SK-N-SH (cell line): ENCODE measurements at regions not wholly inside any gene's neighbourhood (a gene's known extent, or its start where the extent isn't known, plus 50 kb on each side); places are given as distances from the start of the nearest gene placed in this dataset.

Experiments
- CTCF ChIA-PET: fragments of 300-600, 350-600 bp; formaldehyde crosslinking; extraction: SDS; loops from one replicate; lab custom pipeline; 2021; lab: Yijun Ruan, JAX
- POLR2A ChIA-PET: fragments of 350-600 bp; sonication (Branson Sonifier 250); formaldehyde crosslinking; extraction: SDS; loops from one replicate; lab custom pipeline; 2020; ENCODE audit warnings: antibody characterized with exemption, inconsistent platforms; lab: Yijun Ruan, JAX
- DNase-seq: peaks from one replicate; pipeline ENCODE4 v3.0.0; 2012
- H2AFZ ChIP-seq: fragments of 200-600 bp; sonication (generic); 2 replicates; pipeline ENCODE4 v1.8.1; 2016; ENCODE audit warnings: antibody characterized with exemption, mild to moderate bottlenecking, low read depth
- H3F3A ChIP-seq: fragments of 200-600 bp; sonication (generic); replicated peaks from 2 replicates; pipeline ENCODE3; 2016; ENCODE audit warnings: antibody characterized with exemption, mild to moderate bottlenecking; ENCODE audit not compliant: insufficient read depth
- H3K27ac ChIP-seq, 2 experiments: fragments of 200-500 bp in 1 of 2; fragments of 200-600 bp in 1 of 2; sonication (Bioruptor generic) in 1 of 2; sonication (generic), shearing (Covaris generic) in 1 of 2; 2 replicates each; pipeline versions ENCODE4 v1.5.1 to v1.6.1; 2014 to 2016; ENCODE audit warnings: low read depth in 2 of 2, inconsistent platforms in 1 of 2, low read length in 1 of 2, mild to moderate bottlenecking in 1 of 2, mixed read lengths in 1 of 2
- H3K27me3 ChIP-seq: fragments of 200-600 bp; sonication (generic), shearing (Covaris generic); 2 replicates; pipeline ENCODE4 v1.6.1; 2016; ENCODE audit warnings: mixed run types; ENCODE audit not compliant: insufficient read depth
- H3K36me3 ChIP-seq, 2 experiments: fragments of 200-500 bp in 1 of 2; fragments of 200-600 bp in 1 of 2; sonication (Bioruptor generic) in 1 of 2; sonication (generic) in 1 of 2; replicated peaks in 1 of 2; 2 replicates each; pipeline versions ENCODE3 to v1.5.1; 2014 to 2016; ENCODE audit warnings: low read length in 1 of 2, mild to moderate bottlenecking in 1 of 2; ENCODE audit not compliant: insufficient read depth in 2 of 2, control insufficient read depth in 1 of 2
- H3K4me1 ChIP-seq, 2 experiments: fragments of 200-500 bp in 1 of 2; fragments of 200-600 bp in 1 of 2; sonication (Bioruptor generic) in 1 of 2; sonication (generic), shearing (Covaris generic) in 1 of 2; 2 replicates each; pipeline versions ENCODE4 v1.5.1 to v1.6.1; 2014 to 2016; ENCODE audit warnings: low read depth in 1 of 2, low read length in 1 of 2, mixed run types in 1 of 2; ENCODE audit not compliant: insufficient read depth in 2 of 2, control insufficient read depth in 1 of 2
- H3K4me2 ChIP-seq: fragments of 200-600 bp; sonication (generic), shearing (Covaris generic); 2 replicates; pipeline ENCODE4 v1.6.1; 2017; ENCODE audit warnings: mixed run types
- H3K4me3 ChIP-seq, 2 experiments: fragments of 200-500 bp in 1 of 2; fragments of 200-600 bp in 1 of 2; sonication (Bioruptor generic) in 1 of 2; sonication (generic), shearing (Covaris generic) in 1 of 2; 2 replicates each; pipeline versions ENCODE4 v1.5.1 to v1.8.1; 2014 to 2016; ENCODE audit warnings: low read depth in 2 of 2, inconsistent platforms in 1 of 2, low read length in 1 of 2, mild to moderate bottlenecking in 1 of 2, mixed read lengths in 1 of 2, moderate library complexity in 1 of 2
- H3K79me2 ChIP-seq: fragments of 200-600 bp; sonication (generic); 2 replicates; pipeline ENCODE4 v1.8.1; 2017; ENCODE audit warnings: mild to moderate bottlenecking; ENCODE audit not compliant: insufficient read depth
- H3K9ac ChIP-seq: fragments of 200-600 bp; sonication (generic); 2 replicates; pipeline ENCODE4 v1.6.1; 2017; ENCODE audit warnings: mixed run types
- H3K9me2 ChIP-seq: fragments of 200-600 bp; sonication (generic); 2 replicates; pipeline ENCODE4 v1.6.1; 2017; ENCODE audit warnings: mixed run types
- H3K9me3 ChIP-seq: fragments of 200-600 bp; sonication (generic); 2 replicates; pipeline ENCODE4 v1.6.1; 2017; ENCODE audit warnings: mixed run types, mild to moderate bottlenecking, moderate library complexity
- H4K20me1 ChIP-seq: fragments of 200-600 bp; sonication (generic); 2 replicates; pipeline ENCODE4 v1.6.1; 2017; ENCODE audit warnings: mild to moderate bottlenecking, mixed run types; ENCODE audit not compliant: insufficient read depth
- CHD2 ChIP-seq: fragments of 150-350 bp; IDR thresholded peaks from 2 replicates; pipeline ENCODE4 v1.6.1; 2018; ENCODE audit warnings: low read length; ENCODE audit not compliant: partially characterized antibody
- CTCF ChIP-seq: fragments of 200-600 bp; sonication (generic); IDR thresholded peaks from 2 replicates; pipeline ENCODE4 v1.6.1; 2017; ENCODE audit warnings: antibody characterized with exemption, mild to moderate bottlenecking, moderate library complexity
- ELF1 ChIP-seq: IDR thresholded peaks from 2 replicates; pipeline ENCODE4 v1.4.0; 2012
- EP300 ChIP-seq, 2 experiments: IDR thresholded peaks; 2 replicates each; pipeline versions ENCODE4 v1.4.0 to v1.6.1; 2012; ENCODE audit warnings: borderline replicate concordance in 1 of 2, low read depth in 1 of 2, low read length in 1 of 2
- FOSL2 ChIP-seq: IDR thresholded peaks from 2 replicates; pipeline ENCODE4 v1.4.0; 2012; ENCODE audit warnings: low read depth, mild to moderate bottlenecking, moderate library complexity, borderline replicate concordance
- FOXJ3 ChIP-seq: sonication (generic); formaldehyde crosslinking; IDR thresholded peaks from 2 replicates; pipeline ENCODE4 v1.5.1; 2020; ENCODE audit warnings: mild to moderate bottlenecking, missing genetic modification reagents
- GATA2 ChIP-seq: sonication (generic); formaldehyde crosslinking; IDR thresholded peaks from 2 replicates; pipeline ENCODE4 v1.5.0; 2020; ENCODE audit warnings: mild to moderate bottlenecking, missing genetic modification reagents
- MAX ChIP-seq: IDR thresholded peaks from 2 replicates; pipeline ENCODE4 v1.4.0; 2012; ENCODE audit warnings: low read depth
- MXI1 ChIP-seq: IDR thresholded peaks from 2 replicates; pipeline ENCODE4 v1.6.1; 2012; ENCODE audit warnings: mild to moderate bottlenecking, low read depth, low read length, improper control_type of control experiment
- NRF1 ChIP-seq: IDR thresholded peaks from 2 replicates; pipeline ENCODE4 v1.6.1; 2012; ENCODE audit warnings: low read depth, mild to moderate bottlenecking, low read length
- PBX3 ChIP-seq: IDR thresholded peaks from 2 replicates; pipeline ENCODE4; 2012
- TCF12 ChIP-seq: IDR thresholded peaks from 2 replicates; pipeline ENCODE4 v1.4.0; 2012
- USF1 ChIP-seq: IDR thresholded peaks from 2 replicates; pipeline ENCODE4 v1.4.0; 2012; ENCODE audit warnings: low read depth, borderline replicate concordance
- YY1 ChIP-seq: IDR thresholded peaks from 2 replicates; pipeline ENCODE4 v1.4.0; 2012; ENCODE audit warnings: low read depth, mild to moderate bottlenecking
- ZBTB33 ChIP-seq: IDR thresholded peaks from 2 replicates; pipeline ENCODE4 v1.4.0; 2012; ENCODE audit warnings: low read depth, borderline replicate concordance
- WGBS: methylation state at CpG from one replicate; pipeline ENCODE4 v1.1.6; 2017; ENCODE audit warnings: low lambda C conversion rate; 5-methylcytosine and 5-hydroxymethylcytosine counted together
- TF ChIP-seq, protein P1 (sequence below): fragments of 150-350 bp; IDR thresholded peaks from 2 replicates; pipeline ENCODE4 v1.6.1; 2017; ENCODE audit warnings: antibody characterized with exemption, low read length, low read depth, borderline replicate concordance
- TF ChIP-seq, protein P2 (sequence below): fragments of 150-350 bp; IDR thresholded peaks from 2 replicates; pipeline ENCODE4 v1.6.1; 2016; ENCODE audit warnings: mild to moderate bottlenecking, low read depth, low read length

GRCh38 chr11:15742626-15743519, 613.5 kb downstream of the SOX6 start:
- no peaks in the 10 kb centered on the region for H3K79me2 ChIP-seq

GRCh38 chr11:15744693-15745092, 611.7 kb downstream of the SOX6 start:
- Histone ChIP-seq H3K79me2 (no peaks in the 10 kb centered on the region), H2AFZ (no peak overlapping the region), H3F3A (no peaks in the 10 kb centered on the region), H3K4me1 (peaks cover 0 to 9% of the 10 kb centered on the region in 2 experiments; a peak in 2 of 4 replicates), H3K27me3 (no peaks in the 10 kb centered on the region), H4K20me1 (no peaks in the 10 kb centered on the region), H3K9me3 (no peaks in the 10 kb centered on the region), H3K9me2 (no peaks in the 10 kb centered on the region), H3K36me3 (no peaks in the 10 kb centered on the region), H3K9ac (no peak overlapping the region), H3K4me3 (no peak overlapping the region), H3K4me2 (no peak overlapping the region), H3K27ac (no peak overlapping the region)
- POLR2A ChIA-PET = no interaction called here
- WGBS = 20% methylated on average over 3 of the region's 3 CpGs
- no peak for DNase-seq
- CTCF ChIA-PET = no interaction called here
- TF ChIP-seq FOSL2 = no peak
- no peak for TF ChIP-seq MAX
- no peak for TF ChIP-seq CTCF
- TF ChIP-seq ZBTB33 = no peak
- no peak for TF ChIP-seq CHD2
- TF ChIP-seq TCF12 = no peak
- TF ChIP-seq, protein P1, sequence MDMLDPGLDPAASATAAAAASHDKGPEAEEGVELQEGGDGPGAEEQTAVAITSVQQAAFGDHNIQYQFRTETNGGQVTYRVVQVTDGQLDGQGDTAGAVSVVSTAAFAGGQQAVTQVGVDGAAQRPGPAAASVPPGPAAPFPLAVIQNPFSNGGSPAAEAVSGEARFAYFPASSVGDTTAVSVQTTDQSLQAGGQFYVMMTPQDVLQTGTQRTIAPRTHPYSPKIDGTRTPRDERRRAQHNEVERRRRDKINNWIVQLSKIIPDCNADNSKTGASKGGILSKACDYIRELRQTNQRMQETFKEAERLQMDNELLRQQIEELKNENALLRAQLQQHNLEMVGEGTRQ = no peak

More at GRCh38 chr11:15742626-15743519, 613.5 kb downstream of the SOX6 start:
- Histone ChIP-seq H3F3A (no peaks in the 10 kb centered on the region), H3K4me1 (peaks cover 0 to 11% of the 10 kb centered on the region in 2 experiments; a peak in 2 of 4 replicates), H4K20me1 (no peaks in the 10 kb centered on the region), H3K4me2 (no peak overlapping the region), H3K9me3 (no peaks in the 10 kb centered on the region), H3K9ac (no peak overlapping the region), H3K36me3 (no peaks in the 10 kb centered on the region), H3K9me2 (no peaks in the 10 kb centered on the region), H3K4me3 (no peak overlapping the region)
- peak; percentile 52 for DNase-seq
- POLR2A ChIA-PET = interaction anchor here (1.0 to 1.5 kb wide), 4 partner anchors 27 to 101 kb away, joined by 3 to 8 read pairs (median 4); no protein-coding TSS in a partner anchor
- TF ChIP-seq, protein P2, sequence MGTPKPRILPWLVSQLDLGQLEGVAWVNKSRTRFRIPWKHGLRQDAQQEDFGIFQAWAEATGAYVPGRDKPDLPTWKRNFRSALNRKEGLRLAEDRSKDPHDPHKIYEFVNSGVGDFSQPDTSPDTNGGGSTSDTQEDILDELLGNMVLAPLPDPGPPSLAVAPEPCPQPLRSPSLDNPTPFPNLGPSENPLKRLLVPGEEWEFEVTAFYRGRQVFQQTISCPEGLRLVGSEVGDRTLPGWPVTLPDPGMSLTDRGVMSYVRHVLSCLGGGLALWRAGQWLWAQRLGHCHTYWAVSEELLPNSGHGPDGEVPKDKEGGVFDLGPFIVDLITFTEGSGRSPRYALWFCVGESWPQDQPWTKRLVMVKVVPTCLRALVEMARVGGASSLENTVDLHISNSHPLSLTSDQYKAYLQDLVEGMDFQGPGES = no peak
- TF ChIP-seq YY1 (no peak), EP300 (IDR thresholded peaks at IDR 0.05; ENCODE audit: borderline replicate concordance in 1 of 2, low read depth in 1 of 2, low read length in 1 of 2) (peak in 1 of 2 experiments; percentile 74; a peak in 1 of 4 replicates), CHD2 (peak; percentile 45), ELF1 (no peak), MXI1 (peak; percentile 33; the same call in 1 of the 2 replicates), FOXJ3 (CRISPR knock-in tag) (peak; percentile 62; the same call in 1 of the 2 replicates), USF1 (no peak), GATA2 (peak; percentile 89), PBX3 (no peak), NRF1 (no peak)
- TF ChIP-seq, all 33 proteins: peak for 5
- peak overlapping the region in 1 of 2 experiments; percentile 95; a peak in 2 of 4 replicates for H3K27ac ChIP-seq
- CTCF ChIA-PET = interaction anchor here (0.8 to 1.9 kb wide), 3 partner anchors 11 to 93 kb away, joined by 3 to 6 read pairs (median 6); no protein-coding TSS in a partner anchor
- H2AFZ ChIP-seq = no peak overlapping the region
- H3K27me3 ChIP-seq = no peaks in the 10 kb centered on the region
- 23% methylated on average over 6 of the region's 7 CpGs for WGBS
